ENCODE measurements at regions not wholly inside any gene's neighbourhood (a gene's known extent, or its start where the extent isn't known, plus 50 kb on each side); places are given as distances from the start of the nearest gene placed in this dataset.

GRCh38 chr1:209257454-209257853, 326.1 kb upstream of the CAMK1G start:
- CTCF ChIA-PET = no interaction called here

GRCh38 chr1:209260136-209260535, 323.4 kb upstream of the CAMK1G start:
- CTCF ChIA-PET = no interaction called here
- POLR2A ChIA-PET = no interaction called here

More at GRCh38 chr1:209257454-209257853, 326.1 kb upstream of the CAMK1G start:
- POLR2A ChIA-PET = no interaction called here

GRCh38 chr1:209262631-209263030, 320.9 kb upstream of the CAMK1G start:
- POLR2A ChIA-PET = no interaction called here
- CTCF ChIA-PET = no interaction called here

GRCh38 chr1:209265301-209265700, 318.2 kb upstream of the CAMK1G start:
- CTCF ChIA-PET = no interaction called here
- POLR2A ChIA-PET = no interaction called here

GRCh38 chr1:209266590-209267205, 316.8 kb upstream of the CAMK1G start:
- ChIA-PET POLR2A (no interaction called here), CTCF (no interaction called here)

- ChIA-PET POLR2A (no interaction called here), CTCF (no interaction called here)
Observed at GRCh38 chr1:209267968-209268367, 315.5 kb upstream of the CAMK1G start.

GRCh38 chr1:209268479-209268878, 315.0 kb upstream of the CAMK1G start:
- CTCF ChIA-PET = no interaction called here

GRCh38 chr1:209276321-209276720, 307.2 kb upstream of the CAMK1G start:
- ChIA-PET CTCF (no interaction called here), POLR2A (no interaction called here)

More at GRCh38 chr1:209268479-209268878, 315.0 kb upstream of the CAMK1G start:
- POLR2A ChIA-PET = no interaction called here

- ChIA-PET POLR2A (no interaction called here), CTCF (no interaction called here)
Observed at GRCh38 chr1:209277662-209278061, 305.9 kb upstream of the CAMK1G start.

- POLR2A ChIA-PET = no interaction called here
- CTCF ChIA-PET = no interaction called here
Observed at GRCh38 chr1:209291715-209292114, 291.8 kb upstream of the CAMK1G start.

- CTCF ChIA-PET = no interaction called here
- POLR2A ChIA-PET = no interaction called here
Observed at GRCh38 chr1:209302779-209303568, 280.5 kb upstream of the CAMK1G start.

GRCh38 chr1:209304166-209304565, 279.3 kb upstream of the CAMK1G start:
- ChIA-PET POLR2A (no interaction called here), CTCF (no interaction called here)

- CTCF ChIA-PET = no interaction called here
Observed at GRCh38 chr1:209305221-209305954, 278.1 kb upstream of the CAMK1G start.

GRCh38 chr1:209307846-209308245, 275.7 kb upstream of the CAMK1G start:
- ChIA-PET POLR2A (no interaction called here), CTCF (no interaction called here)

More at GRCh38 chr1:209305221-209305954, 278.1 kb upstream of the CAMK1G start:
- POLR2A ChIA-PET = interaction anchor here (0.6 kb wide), 1 partner anchor 899 kb away, joined by 4 read pairs; no protein-coding TSS in a partner anchor

- POLR2A ChIA-PET = no interaction called here
- CTCF ChIA-PET = interaction anchor here (0.6 kb wide), 1 partner anchor 11 kb away, joined by 3 read pairs; no protein-coding TSS in a partner anchor
Observed at GRCh38 chr1:209309198-209309597, 274.3 kb upstream of the CAMK1G start.

- ChIA-PET POLR2A (no interaction called here), CTCF (no interaction called here)
Observed at GRCh38 chr1:209311770-209312169, 271.7 kb upstream of the CAMK1G start.

- ChIA-PET POLR2A (no interaction called here), CTCF (no interaction called here)
Observed at GRCh38 chr1:209316929-209317328, 266.6 kb upstream of the CAMK1G start.

- CTCF ChIA-PET = no interaction called here
Observed at GRCh38 chr1:209318181-209319056, 265.1 kb upstream of the CAMK1G start.

GRCh38 chr1:209319057-209319432, 264.5 kb upstream of the CAMK1G start:
- ChIA-PET CTCF (no interaction called here), POLR2A (no interaction called here)

More at GRCh38 chr1:209318181-209319056, 265.1 kb upstream of the CAMK1G start:
- POLR2A ChIA-PET = no interaction called here

- ChIA-PET POLR2A (no interaction called here), CTCF (interaction anchor here (0.7 kb wide), 1 partner anchor 11 kb away, joined by 3 read pairs; no protein-coding TSS in a partner anchor)
Observed at GRCh38 chr1:209319549-209319948, 264.0 kb upstream of the CAMK1G start.

Data from activated CD8-positive, alpha-beta memory T cell treated with anti-CD3 and anti-CD28 coated beads for 36 hours (primary cell).